GM21423 (cell line): ENCODE measurements at regions not wholly inside any gene's neighbourhood (a gene's known extent, or its start where the extent isn't known, plus 50 kb on each side); places are given as distances from the start of the nearest gene placed in this dataset.
"Not testable (repeated sequence)": the region's sequence is repeated elsewhere in the genome, so short reads cannot be mapped to it uniquely, and the experiment has no call there.

Experiments
- ATAC-seq: cut with Tn5 transposase; IDR thresholded peaks from one replicate; pipeline ENCODE4 v1.9.1; 2021; ENCODE audit warnings: mild to moderate bottlenecking, moderate library complexity; ENCODE audit not compliant: unreplicated experiment

GRCh38 chr10:81708416-81708815 lies 166.6 kb upstream of the NRG3 start:
- ATAC-seq: no peak

- ATAC-seq: no peak
These were observed 166.1 kb upstream of the NRG3 start for GRCh38 chr10:81708929-81709328.

- ATAC-seq: no peak
These were observed 152.6 kb upstream of the NRG3 start for GRCh38 chr10:81722399-81722798.

GRCh38 chr10:81724431-81724830 lies 150.6 kb upstream of the NRG3 start:
- no peak for ATAC-seq

GRCh38 chr10:81725851-81726250 lies 149.1 kb upstream of the NRG3 start:
- ATAC-seq: no peak

- no peak for ATAC-seq
These were observed 146.3 kb upstream of the NRG3 start for GRCh38 chr10:81728692-81729091.

GRCh38 chr10:81730891-81731290 lies 144.1 kb upstream of the NRG3 start:
- ATAC-seq: no peak

- ATAC-seq: no peak
These were observed 141.5 kb upstream of the NRG3 start for GRCh38 chr10:81733542-81733941.

GRCh38 chr10:81735167-81735566 lies 139.8 kb upstream of the NRG3 start:
- ATAC-seq: not testable (repeated sequence)

GRCh38 chr10:81759111-81759510 lies 115.9 kb upstream of the NRG3 start:
- ATAC-seq: no peak

GRCh38 chr10:81784111-81784597 lies 90.8 kb upstream of the NRG3 start:
- ATAC-seq: no peak

- ATAC-seq: no peak
These were observed 82.3 kb upstream of the NRG3 start for GRCh38 chr10:81792729-81793128.

- no peak for ATAC-seq
These were observed 68.2 kb upstream of the NRG3 start for GRCh38 chr10:81806842-81807241.

- ATAC-seq: no peak
These were observed 60.2 kb upstream of the NRG3 start for GRCh38 chr10:81814842-81815241.

- ATAC-seq: no peak
These were observed 57.3 kb upstream of the NRG3 start for GRCh38 chr10:81817596-81818170.

GRCh38 chr10:81820418-81820817 lies 54.6 kb upstream of the NRG3 start:
- ATAC-seq: no peak
